Adrenal gland (tissue), 9 donors: ENCODE measurements at regions not wholly inside any gene's neighbourhood (a gene's known extent, or its start where the extent isn't known, plus 50 kb on each side); places are given as distances from the start of the nearest gene placed in this dataset.

Experiments used
- DNase-seq, 7 donors: peaks; one replicate each; pipeline ENCODE4 v3.0.0-alpha.2; 2019 to 2020
- H3K27ac ChIP-seq, 5 donors: fragments of 200-600 bp; sonication (generic) in 4 of 5; 1 replicate in 3 of 5; 2 replicates in 2 of 5; pipeline versions ENCODE4 v1.5.1 to v1.8.0; 2016 to 2020; ENCODE audit warnings: mild to moderate bottlenecking in 1 of 5
- H3K27me3 ChIP-seq: fragments of 200-600 bp; 2 replicates; pipeline ENCODE4 v1.8.0; 2021
- H3K36me3 ChIP-seq, 2 donors: fragments of 200-600 bp; replicated peaks in 1 of 2; 1 replicate in 1 of 2; 2 replicates in 1 of 2; pipeline versions ENCODE4 v1.5.1 to v1.8.0; 2018 to 2022
- H3K4me1 ChIP-seq, 2 donors: fragments of 200-600 bp; replicated peaks in 1 of 2; 1 replicate in 1 of 2; 2 replicates in 1 of 2; pipeline versions ENCODE4 v1.5.1 to v1.8.0; 2018 to 2021
- H3K4me3 ChIP-seq, 4 donors: fragments of 200-600 bp; sonication (generic) in 3 of 4; one replicate each; pipeline ENCODE4 v1.5.1; 2016 to 2018
- H3K9me3 ChIP-seq, 3 donors: fragments of 200-600 bp; sonication (generic) in 1 of 3; replicated peaks in 1 of 3; 1 replicate in 2 of 3; 2 replicates in 1 of 3; pipeline versions ENCODE4 v1.5.1 to v1.8.0; 2016 to 2021
- POLR2A ChIP-seq, 2 donors: fragments of 450-650 bp; IDR thresholded peaks; one replicate each; pipeline ENCODE4 v1.6.1; 2017; ENCODE audit warnings: antibody characterized with exemption in 2 of 2, mild to moderate bottlenecking in 2 of 2, moderate library complexity in 1 of 2
- WGBS, 4 donors: extraction: QIAGEN DNeasy Blood & Tissue Kit in 2 of 4; methylation state at CpG; one replicate each; pipeline versions ENCODE4 v1.1.5 to v1.1.7; 2013 to 2017; 5-methylcytosine and 5-hydroxymethylcytosine counted together
- intact Hi-C, 2 donors: fragments of 100-400 bp; cut with DNase I; formaldehyde crosslinking; loops; one replicate each; pipeline versions ENCODE4 v1.14.1 to v1.15.0; 2022 to 2023
- TF ChIP-seq, protein P1 (sequence below), 6 experiments: fragments of 450-650 bp in 4 of 6; fragments of 200-600 bp in 2 of 6; sonication (generic) in 1 of 6; IDR thresholded peaks; 1 replicate in 5 of 6; 2 replicates in 1 of 6; pipeline versions ENCODE4 v1.5.1 to v1.8.0; 2016 to 2021; ENCODE audit warnings: antibody characterized with exemption in 6 of 6, mild to moderate bottlenecking in 2 of 6, moderate library complexity in 1 of 6
- donor health status: healthy with polysubstance abuse.
- donor health status: Bipolar disorder and iron deficiency.
- donor health status: DM: yes; HTN: yes; CAD: no.
- donor health status: DM: no; HTN: no; CAD: no.
- donor health status: DM: no; HTN: no; CAD: no.

GRCh38 chr9:115169003-115169402 lies 51.0 kb upstream of the TNC start:
- 68 to 82% (median 72%) methylated on average over 3 of the region's 3 CpGs for WGBS, 4 donors
- no peaks in the 10 kb centered on the region for H3K27me3 ChIP-seq
- intact Hi-C loops = no loop called here

DNA sequence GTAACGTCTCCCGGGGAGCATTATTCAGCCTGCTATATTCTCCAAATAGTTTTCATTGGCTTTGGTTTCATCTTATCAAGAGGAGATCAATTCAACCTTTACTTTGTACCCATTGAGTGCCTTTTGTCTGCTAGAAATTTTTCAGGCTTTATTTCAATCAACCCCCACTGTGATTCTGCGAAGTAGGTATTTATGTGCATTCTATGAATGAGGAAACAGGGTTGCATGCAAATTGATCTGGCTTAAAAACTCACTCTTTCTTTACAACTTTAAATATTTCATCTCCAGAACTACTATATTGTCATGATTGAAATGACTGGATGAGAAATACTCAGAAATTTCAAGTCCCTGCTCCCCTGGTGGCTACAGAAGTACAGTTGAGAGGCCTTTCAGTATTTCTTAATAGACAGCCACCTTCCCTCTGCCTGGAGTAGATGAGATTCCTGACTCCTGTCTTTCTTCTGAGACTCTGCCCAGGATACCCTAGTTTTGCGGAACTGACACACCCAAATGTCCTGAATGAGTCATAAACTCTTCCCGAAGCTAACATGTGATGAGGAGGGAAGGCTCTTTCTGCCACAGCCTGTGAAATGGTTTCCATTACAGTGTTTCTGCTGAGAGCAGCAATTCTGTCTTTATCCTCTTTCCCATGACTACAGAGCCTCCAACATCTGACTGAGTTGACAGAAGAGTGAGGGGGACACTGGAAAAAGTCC lies 52.6 kb upstream of the TNC start:
- WGBS, 4 donors = 58 to 72% (median 66%) methylated on average over 5 of the region's 5 CpGs
- H3K36me3 ChIP-seq = no peaks in the 10 kb centered on the region
- no peaks in the 10 kb centered on the region for H3K9me3 ChIP-seq
- no peak overlapping the region for H3K27ac ChIP-seq
- H3K4me1 ChIP-seq = no peaks in the 10 kb centered on the region
- H3K4me3 ChIP-seq = no peak overlapping the region
- peak in 1 of 7 donors; percentile 5 for DNase-seq
- intact Hi-C loops = no loop called here
- TF ChIP-seq POLR2A (IDR thresholded peaks at IDR 0.05) = no peak
- TF ChIP-seq, protein P1, sequence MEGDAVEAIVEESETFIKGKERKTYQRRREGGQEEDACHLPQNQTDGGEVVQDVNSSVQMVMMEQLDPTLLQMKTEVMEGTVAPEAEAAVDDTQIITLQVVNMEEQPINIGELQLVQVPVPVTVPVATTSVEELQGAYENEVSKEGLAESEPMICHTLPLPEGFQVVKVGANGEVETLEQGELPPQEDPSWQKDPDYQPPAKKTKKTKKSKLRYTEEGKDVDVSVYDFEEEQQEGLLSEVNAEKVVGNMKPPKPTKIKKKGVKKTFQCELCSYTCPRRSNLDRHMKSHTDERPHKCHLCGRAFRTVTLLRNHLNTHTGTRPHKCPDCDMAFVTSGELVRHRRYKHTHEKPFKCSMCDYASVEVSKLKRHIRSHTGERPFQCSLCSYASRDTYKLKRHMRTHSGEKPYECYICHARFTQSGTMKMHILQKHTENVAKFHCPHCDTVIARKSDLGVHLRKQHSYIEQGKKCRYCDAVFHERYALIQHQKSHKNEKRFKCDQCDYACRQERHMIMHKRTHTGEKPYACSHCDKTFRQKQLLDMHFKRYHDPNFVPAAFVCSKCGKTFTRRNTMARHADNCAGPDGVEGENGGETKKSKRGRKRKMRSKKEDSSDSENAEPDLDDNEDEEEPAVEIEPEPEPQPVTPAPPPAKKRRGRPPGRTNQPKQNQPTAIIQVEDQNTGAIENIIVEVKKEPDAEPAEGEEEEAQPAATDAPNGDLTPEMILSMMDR (IDR thresholded peaks at IDR 0.05) = no peak
- no peaks in the 10 kb centered on the region for H3K27me3 ChIP-seq

More at GRCh38 chr9:115169003-115169402, 51.0 kb upstream of the TNC start:
- Histone ChIP-seq H3K36me3 (no peaks in the 10 kb centered on the region), H3K4me1 (no peaks in the 10 kb centered on the region), H3K27ac (no peak overlapping the region), H3K9me3 (no peaks in the 10 kb centered on the region), H3K4me3 (no peak overlapping the region)
- DNase-seq = no peak
- no peak for TF ChIP-seq POLR2A (IDR thresholded peaks at IDR 0.05)
- TF ChIP-seq, protein P1 (IDR thresholded peaks at IDR 0.05) = no peak

DNA sequence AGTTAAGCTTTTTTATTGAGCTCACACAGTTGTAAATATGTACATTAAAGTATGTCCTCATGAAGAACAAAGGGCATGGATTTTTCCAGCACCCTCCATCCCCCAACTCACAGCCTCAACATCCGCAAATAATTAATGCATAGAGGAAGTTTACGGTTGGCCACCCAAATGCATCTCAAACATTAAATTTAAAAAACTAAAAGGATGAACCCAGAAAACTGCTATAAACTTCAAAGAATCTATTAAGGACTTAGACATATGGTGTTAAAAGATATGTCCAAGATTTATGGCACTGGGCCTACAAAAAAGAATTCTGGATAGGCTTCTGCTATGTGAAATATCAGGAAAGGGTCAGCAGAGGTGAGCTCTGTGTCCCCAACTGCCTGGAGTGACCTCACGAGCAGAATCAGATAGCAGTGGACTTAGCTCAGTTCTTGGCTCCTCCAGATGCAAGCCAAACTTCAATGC lies 54.0 kb upstream of the TNC start:
- WGBS, 4 donors = 55 to 70% (median 66%) methylated on average over 3 of the region's 3 CpGs
- intact Hi-C loops = no loop called here
- TF ChIP-seq, protein P1 (IDR thresholded peaks at IDR 0.05) = no peak
- TF ChIP-seq POLR2A (IDR thresholded peaks at IDR 0.05) = no peak

DNA sequence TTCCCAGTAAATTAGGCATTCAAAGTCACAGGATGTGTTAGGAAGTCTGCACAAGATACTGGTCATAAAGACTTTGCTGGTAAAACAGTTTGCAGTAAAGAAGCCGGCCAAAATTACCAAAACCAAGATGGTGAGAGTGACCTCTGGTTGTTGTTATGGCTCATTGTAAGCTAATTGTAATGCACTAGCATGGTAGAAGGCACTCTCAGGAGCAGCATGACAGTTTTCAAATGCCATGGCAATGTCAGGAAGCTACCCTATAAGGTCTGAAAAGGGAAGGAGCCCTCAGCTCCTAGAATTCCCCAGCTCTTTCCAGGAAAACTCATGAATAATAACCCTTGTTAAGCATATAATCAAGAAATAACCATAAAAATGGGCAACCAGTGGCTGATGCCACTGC lies 64.3 kb upstream of the TNC start:
- Histone ChIP-seq H3K27me3 (no peaks in the 10 kb centered on the region), H3K4me1 (no peaks in the 10 kb centered on the region), H3K9me3 (no peaks in the 10 kb centered on the region), H3K27ac (no peak overlapping the region), H3K36me3 (no peaks in the 10 kb centered on the region), H3K4me3 (no peak overlapping the region)
- TF ChIP-seq POLR2A (IDR thresholded peaks at IDR 0.05) = no peak
- TF ChIP-seq, protein P1 (IDR thresholded peaks at IDR 0.05) = no peak
- no peak for DNase-seq
- 64 to 83% (median 82%) methylated on average over 1 of the region's 1 CpG for WGBS, 4 donors
- intact Hi-C loops = no loop called here

More for the DNA sequence above, 54.0 kb upstream of the TNC start:
- H3K9me3 ChIP-seq = no peaks in the 10 kb centered on the region
- H3K36me3 ChIP-seq = no peaks in the 10 kb centered on the region
- no peaks in the 10 kb centered on the region for H3K27me3 ChIP-seq
- H3K4me1 ChIP-seq = no peaks in the 10 kb centered on the region
- H3K4me3 ChIP-seq = no peak overlapping the region
- no peak for DNase-seq
- H3K27ac ChIP-seq = no peak overlapping the region
